H9 (cell line): ENCODE measurements at regions not wholly inside any gene's neighbourhood (a gene's known extent, or its start where the extent isn't known, plus 50 kb on each side); places are given as distances from the start of the nearest gene placed in this dataset.

Source experiments
- DNase-seq: peaks from one replicate; pipeline ENCODE4 v3.0.0-alpha.2; 2017
- H2AFZ ChIP-seq: one replicate; pipeline ENCODE4 v1.6.1; 2013; ENCODE audit warnings: mild to moderate bottlenecking, low read length, control low read depth, moderate library complexity
- H2AK5ac ChIP-seq: 2 replicates; pipeline ENCODE4 v1.6.1; 2013; ENCODE audit warnings: low read length, control low read depth, mixed read lengths; ENCODE audit not compliant: insufficient read length
- H2BK120ac ChIP-seq: one replicate; pipeline ENCODE4 v1.6.1; 2013; ENCODE audit warnings: low read depth, mild to moderate bottlenecking, low read length, control low read depth, inconsistent platforms; ENCODE audit not compliant: poor library complexity, severe bottlenecking
- H2BK12ac ChIP-seq: 2 replicates; pipeline ENCODE4 v1.6.1; 2013; ENCODE audit warnings: low read length, control low read depth, mixed read lengths, low read depth; ENCODE audit not compliant: insufficient read length
- H2BK15ac ChIP-seq: 2 replicates; pipeline ENCODE4 v1.6.1; 2013; ENCODE audit warnings: low read depth, low read length, control low read depth
- H2BK20ac ChIP-seq: one replicate; pipeline ENCODE4 v1.6.1; 2013; ENCODE audit warnings: low read depth, mild to moderate bottlenecking, low read length, control low read depth, inconsistent platforms; ENCODE audit not compliant: poor library complexity, severe bottlenecking
- H2BK5ac ChIP-seq: 2 replicates; pipeline ENCODE4 v1.6.1; 2013; ENCODE audit warnings: low read length, control low read depth, mixed read lengths; ENCODE audit not compliant: insufficient read length
- H3K14ac ChIP-seq: 2 replicates; pipeline ENCODE4 v1.6.1; 2013; ENCODE audit warnings: low read length, control low read depth; ENCODE audit not compliant: insufficient read depth
- H3K18ac ChIP-seq: 2 replicates; pipeline ENCODE4 v1.6.1; 2013; ENCODE audit warnings: low read depth, mild to moderate bottlenecking, mixed read lengths, low read length, control low read depth; ENCODE audit not compliant: insufficient read length
- H3K23ac ChIP-seq: 2 replicates; pipeline ENCODE4 v1.6.1; 2013; ENCODE audit warnings: low read length, control low read depth, mixed read lengths, low read depth; ENCODE audit not compliant: insufficient read length
- H3K23me2 ChIP-seq: 2 replicates; pipeline ENCODE4 v1.6.1; 2013; ENCODE audit warnings: low read depth, mild to moderate bottlenecking, mixed read lengths, low read length, control low read depth; ENCODE audit not compliant: insufficient read length, poor library complexity, severe bottlenecking
- H3K27ac ChIP-seq: 2 replicates; pipeline ENCODE4 v1.5.1; 2013; ENCODE audit warnings: low read length, control low read depth, mixed read lengths, low read depth; ENCODE audit not compliant: insufficient read length
- H3K27me3 ChIP-seq: 2 replicates; pipeline ENCODE4 v1.6.1; 2013; ENCODE audit warnings: low read length, control low read depth, inconsistent platforms; ENCODE audit not compliant: insufficient read depth
- H3K4ac ChIP-seq: 2 replicates; pipeline ENCODE4 v1.6.1; 2013; ENCODE audit warnings: low read depth, mild to moderate bottlenecking, control low read depth, inconsistent platforms, low read length, moderate library complexity
- H3K4me1 ChIP-seq: 2 replicates; pipeline ENCODE4 v1.6.1; 2013; ENCODE audit warnings: low read length, control low read depth, inconsistent platforms; ENCODE audit not compliant: insufficient read depth
- H3K4me2 ChIP-seq: 2 replicates; pipeline ENCODE4 v1.6.1; 2013; ENCODE audit warnings: low read length, control low read depth, mixed read lengths; ENCODE audit not compliant: insufficient read length, insufficient read depth
- H3K56ac ChIP-seq: 2 replicates; pipeline ENCODE4 v1.6.1; 2013; ENCODE audit warnings: low read depth, mild to moderate bottlenecking, mixed read lengths, low read length, control low read depth; ENCODE audit not compliant: insufficient read length
- H3K79me1 ChIP-seq: 2 replicates; pipeline ENCODE4 v1.6.1; 2013; ENCODE audit warnings: low read depth, mild to moderate bottlenecking, moderate library complexity, low read length, control low read depth, inconsistent platforms; ENCODE audit not compliant: insufficient read depth, poor library complexity, severe bottlenecking
- H3K79me2 ChIP-seq: 2 replicates; pipeline ENCODE4 v1.6.1; 2013; ENCODE audit warnings: low read length, control low read depth, inconsistent platforms; ENCODE audit not compliant: insufficient read depth
- H3K9ac ChIP-seq: 2 replicates; pipeline ENCODE4 v1.6.1; 2013; ENCODE audit warnings: low read length, control low read depth, mixed read lengths; ENCODE audit not compliant: insufficient read length; ENCODE audit errors: extremely low read depth
- H3K9me3 ChIP-seq: one replicate; pipeline ENCODE4 v1.6.1; 2013; ENCODE audit warnings: low read depth, low read length, inconsistent platforms; ENCODE audit not compliant: control insufficient read depth
- H3T11ph ChIP-seq: one replicate; pipeline ENCODE4 v1.6.1; 2013; ENCODE audit warnings: mild to moderate bottlenecking, low read length, control low read depth, inconsistent platforms
- H4K20me1 ChIP-seq: one replicate; pipeline ENCODE4 v1.6.1; 2013; ENCODE audit not compliant: control insufficient read depth, insufficient read length, insufficient read depth
- H4K5ac ChIP-seq: 2 replicates; pipeline ENCODE4 v1.6.1; 2013; ENCODE audit warnings: low read depth, mild to moderate bottlenecking, mixed read lengths, low read length, control low read depth; ENCODE audit not compliant: insufficient read length
- H4K8ac ChIP-seq: replicated peaks from 2 replicates; pipeline ENCODE4 v1.6.1; 2013; ENCODE audit warnings: low read length, control low read depth, mixed read lengths, low read depth; ENCODE audit not compliant: insufficient read length
- H4K91ac ChIP-seq: 2 replicates; pipeline ENCODE4 v1.6.1; 2013; ENCODE audit warnings: low read depth, mild to moderate bottlenecking, moderate library complexity, mixed read lengths, low read length, control low read depth; ENCODE audit not compliant: insufficient read length
- H3K27ac Mint-ChIP-seq, 3 experiments: 2 replicates in 2 of 3; 3 replicates in 1 of 3; pipeline ENCODE4 v1.8.0; 2020 to 2021; ENCODE audit warnings: mixed read lengths in 3 of 3, mild to moderate bottlenecking in 1 of 3, moderate library complexity in 1 of 3
- H3K27me3 Mint-ChIP-seq: 2 replicates; pipeline ENCODE4 v1.8.0; 2021; ENCODE audit warnings: low read depth, mild to moderate bottlenecking, moderate library complexity, mixed read lengths
- H3K36me3 Mint-ChIP-seq, 3 experiments: 2 replicates in 2 of 3; 3 replicates in 1 of 3; pipeline ENCODE4 v1.8.0; 2020 to 2021; ENCODE audit warnings: low read depth in 3 of 3, mixed read lengths in 3 of 3; ENCODE audit not compliant: insufficient read depth in 1 of 3
- H3K4me1 Mint-ChIP-seq, 2 experiments: 2 replicates each; pipeline ENCODE4 v1.8.0; 2020; ENCODE audit warnings: mixed read lengths in 2 of 2
- H3K4me3 Mint-ChIP-seq, 2 experiments: 2 replicates in 1 of 2; 3 replicates in 1 of 2; pipeline ENCODE4 v1.8.0; 2020 to 2021; ENCODE audit warnings: mild to moderate bottlenecking in 2 of 2, mixed read lengths in 2 of 2, moderate library complexity in 1 of 2
- H3K9me3 Mint-ChIP-seq, 2 experiments: 2 replicates in 1 of 2; 3 replicates in 1 of 2; pipeline ENCODE4 v1.8.0; 2020; ENCODE audit warnings: mild to moderate bottlenecking in 2 of 2, mixed read lengths in 2 of 2, moderate library complexity in 1 of 2
- CTCF ChIP-seq: fragments of 200-600 bp; sonication (generic); conservative IDR thresholded peaks from 3 replicates; pipeline ENCODE4 v1.8.0; 2021; ENCODE audit warnings: antibody characterized with exemption, mild to moderate bottlenecking

- H4K91ac ChIP-seq = no peak overlapping the region
- 0 out of 2 replicates have a peak, but pooled peaks cover 3% of the 10 kb centered on the region for H3K4me1 ChIP-seq
- no peak overlapping the region for H2BK12ac ChIP-seq
- Mint-ChIP-seq H3K4me3 (no peak overlapping the region), H3K36me3 (no peaks in the 10 kb centered on the region), H3K27ac (no peak overlapping the region), H3K9me3 (no peaks in the 10 kb centered on the region; a peak in 1 of 5 replicates), H3K4me1 (peaks cover 6 to 7% of the 10 kb centered on the region in 2 experiments), H3K27me3 (peaks cover 16% of the 10 kb centered on the region)
- no peak overlapping the region for H3K14ac ChIP-seq
- H2BK5ac ChIP-seq = no peak overlapping the region
- no peak overlapping the region for H3K23ac ChIP-seq
- no peaks in the 10 kb centered on the region for H3K9me3 ChIP-seq
- no peak overlapping the region for H4K5ac ChIP-seq
- no peaks in the 10 kb centered on the region for H3K23me2 ChIP-seq
- no peak overlapping the region for H4K8ac ChIP-seq
- H3K56ac ChIP-seq = no peak overlapping the region
- TF ChIP-seq CTCF = no peak
- H2BK20ac ChIP-seq = no peak overlapping the region
- no peaks in the 10 kb centered on the region for H3K79me2 ChIP-seq
- no peak overlapping the region for H3K9ac ChIP-seq
- no peak overlapping the region for H3K4me2 ChIP-seq
- H3K27ac ChIP-seq = no peak overlapping the region
- H3K18ac ChIP-seq = no peak overlapping the region
- no peak overlapping the region for H3K4ac ChIP-seq
- DNase-seq = no peak
- no peaks in the 10 kb centered on the region for H4K20me1 ChIP-seq
- no peaks in the 10 kb centered on the region; the same call in 1 of the 2 replicates for H3K27me3 ChIP-seq
- no peak overlapping the region for H2BK120ac ChIP-seq
- H3T11ph ChIP-seq = no peak overlapping the region
- no peak overlapping the region for H2AK5ac ChIP-seq
- H2AFZ ChIP-seq = no peak overlapping the region
- no peak overlapping the region for H2BK15ac ChIP-seq
- no peaks in the 10 kb centered on the region for H3K79me1 ChIP-seq
Measured at GRCh38 chr1:212520299-212520698, 87.6 kb downstream of the NENF start.
